ENCODE measurements at regions not wholly inside any gene's neighbourhood (a gene's known extent, or its start where the extent isn't known, plus 50 kb on each side); places are given as distances from the start of the nearest gene placed in this dataset.

DNA sequence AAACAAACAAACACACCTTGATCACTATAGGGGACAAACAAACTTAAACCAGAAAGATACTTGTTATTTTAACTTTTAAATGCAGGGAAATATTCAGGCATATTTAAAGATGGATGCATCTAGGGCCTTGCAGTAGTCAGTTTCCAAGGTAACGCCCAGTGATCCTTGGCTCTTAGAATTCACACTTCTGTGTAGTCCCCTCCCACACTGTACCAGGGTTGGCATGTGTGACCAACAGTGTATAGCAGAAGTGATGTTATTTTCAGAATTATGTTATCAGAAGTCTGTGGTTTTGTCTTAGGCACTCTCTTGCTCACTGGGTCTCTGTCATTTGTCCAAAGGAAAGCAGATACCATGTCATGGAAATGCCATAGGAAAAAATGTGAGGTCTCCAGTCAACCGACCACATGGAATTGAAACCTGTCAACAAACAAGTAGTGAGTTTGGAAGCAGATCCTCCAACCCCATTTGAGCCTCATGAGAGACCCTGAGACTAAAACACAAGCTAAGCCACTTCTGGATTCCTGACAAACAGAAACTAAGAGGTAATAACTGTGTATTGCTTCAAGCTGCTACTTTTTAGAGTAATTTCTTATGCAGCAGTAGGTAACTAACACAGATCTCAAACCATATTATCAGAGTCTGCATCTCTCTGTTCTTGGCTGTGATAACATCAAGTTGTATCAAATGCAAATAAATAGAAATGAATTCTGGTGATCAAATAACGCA lies 670.3 kb downstream of the KCTD8 start:
- Histone ChIP-seq H3K4me1 (no peaks in the 10 kb centered on the region), H3K27ac (no peak overlapping the region), H3K4me3 (no peak overlapping the region), H3K36me3 (replicated peaks in 1 of 2; ENCODE audit: insufficient read depth in 1 of 2, low read depth in 2 of 2) (no peaks in the 10 kb centered on the region), H3K9me3 (no peaks in the 10 kb centered on the region), H3K27me3 (no peaks in the 10 kb centered on the region)
- no peak for TF ChIP-seq POLR2A (IDR thresholded peaks at IDR 0.05)
- TF ChIP-seq, protein P1, sequence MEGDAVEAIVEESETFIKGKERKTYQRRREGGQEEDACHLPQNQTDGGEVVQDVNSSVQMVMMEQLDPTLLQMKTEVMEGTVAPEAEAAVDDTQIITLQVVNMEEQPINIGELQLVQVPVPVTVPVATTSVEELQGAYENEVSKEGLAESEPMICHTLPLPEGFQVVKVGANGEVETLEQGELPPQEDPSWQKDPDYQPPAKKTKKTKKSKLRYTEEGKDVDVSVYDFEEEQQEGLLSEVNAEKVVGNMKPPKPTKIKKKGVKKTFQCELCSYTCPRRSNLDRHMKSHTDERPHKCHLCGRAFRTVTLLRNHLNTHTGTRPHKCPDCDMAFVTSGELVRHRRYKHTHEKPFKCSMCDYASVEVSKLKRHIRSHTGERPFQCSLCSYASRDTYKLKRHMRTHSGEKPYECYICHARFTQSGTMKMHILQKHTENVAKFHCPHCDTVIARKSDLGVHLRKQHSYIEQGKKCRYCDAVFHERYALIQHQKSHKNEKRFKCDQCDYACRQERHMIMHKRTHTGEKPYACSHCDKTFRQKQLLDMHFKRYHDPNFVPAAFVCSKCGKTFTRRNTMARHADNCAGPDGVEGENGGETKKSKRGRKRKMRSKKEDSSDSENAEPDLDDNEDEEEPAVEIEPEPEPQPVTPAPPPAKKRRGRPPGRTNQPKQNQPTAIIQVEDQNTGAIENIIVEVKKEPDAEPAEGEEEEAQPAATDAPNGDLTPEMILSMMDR (IDR thresholded peaks at IDR 0.05), result no peak
- intact Hi-C loops (cut with DNase I), result no loop called here
- no peak for ATAC-seq
- no peak for DNase-seq
- WGBS, 2 donors, result 67 to 71% methylated on average over 3 of the region's 3 CpGs

DNA sequence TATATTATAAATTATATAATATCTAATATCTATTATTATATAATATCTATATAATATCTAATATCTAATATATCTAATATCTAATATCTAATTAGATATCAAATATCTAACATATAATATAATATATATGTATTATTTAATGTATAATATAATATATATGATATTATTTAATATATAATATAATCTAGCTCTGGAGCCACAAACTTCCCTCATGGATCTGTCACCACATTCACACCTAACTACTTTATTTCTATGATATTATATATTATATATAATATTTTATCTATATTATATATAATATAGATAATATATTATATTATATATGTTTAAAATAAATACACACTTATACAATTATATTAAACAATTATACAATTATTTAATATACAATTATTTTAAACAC lies 667.5 kb downstream of the KCTD8 start:
- no peak for TF ChIP-seq POLR2A (IDR thresholded peaks at IDR 0.05)
- TF ChIP-seq, protein P1 (IDR thresholded peaks at IDR 0.05), result no peak
- Histone ChIP-seq H3K4me3 (no peak overlapping the region), H3K9me3 (no peaks in the 10 kb centered on the region), H3K36me3 (replicated peaks in 1 of 2; ENCODE audit: insufficient read depth in 1 of 2, low read depth in 2 of 2) (no peaks in the 10 kb centered on the region), H3K4me1 (no peaks in the 10 kb centered on the region), H3K27ac (no peak overlapping the region), H3K27me3 (no peaks in the 10 kb centered on the region)
- DNase-seq (no peak), ATAC-seq (no peak)
- intact Hi-C loops (cut with DNase I), result no loop called here

DNA sequence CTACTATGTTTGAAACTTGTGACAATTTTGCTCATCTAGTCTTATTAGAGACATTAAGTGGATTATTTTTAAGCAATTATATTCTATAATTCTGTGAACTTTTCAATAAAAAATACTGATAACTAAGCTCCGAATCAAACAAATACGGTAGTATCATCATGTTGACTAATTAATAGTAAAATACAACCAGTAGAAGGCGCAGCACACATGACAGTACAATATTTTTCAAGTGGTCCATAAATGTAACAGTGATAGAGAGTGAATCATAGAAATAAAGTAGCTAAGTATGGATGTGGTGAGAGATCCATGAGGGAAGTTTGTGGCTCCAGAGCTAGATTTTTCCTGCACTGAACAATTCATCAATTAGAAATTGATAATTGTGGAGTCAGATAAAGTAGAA lies 666.2 kb downstream of the KCTD8 start:
- Histone ChIP-seq H3K27me3 (peaks cover 0 to 3% of the 10 kb centered on the region in 2 donors), H3K9me3 (no peaks in the 10 kb centered on the region), H3K4me3 (no peak overlapping the region), H3K27ac (no peak overlapping the region), H3K4me1 (no peaks in the 10 kb centered on the region), H3K36me3 (replicated peaks in 1 of 2; ENCODE audit: insufficient read depth in 1 of 2, low read depth in 2 of 2) (no peaks in the 10 kb centered on the region)
- TF ChIP-seq POLR2A (IDR thresholded peaks at IDR 0.05), result no peak
- TF ChIP-seq, protein P1 (IDR thresholded peaks at IDR 0.05), result no peak
- DNase-seq (no peak), ATAC-seq (no peak)
- intact Hi-C loops (cut with DNase I), result no loop called here
- WGBS, 2 donors, result 53 to 55% methylated on average over 3 of the region's 3 CpGs

DNA sequence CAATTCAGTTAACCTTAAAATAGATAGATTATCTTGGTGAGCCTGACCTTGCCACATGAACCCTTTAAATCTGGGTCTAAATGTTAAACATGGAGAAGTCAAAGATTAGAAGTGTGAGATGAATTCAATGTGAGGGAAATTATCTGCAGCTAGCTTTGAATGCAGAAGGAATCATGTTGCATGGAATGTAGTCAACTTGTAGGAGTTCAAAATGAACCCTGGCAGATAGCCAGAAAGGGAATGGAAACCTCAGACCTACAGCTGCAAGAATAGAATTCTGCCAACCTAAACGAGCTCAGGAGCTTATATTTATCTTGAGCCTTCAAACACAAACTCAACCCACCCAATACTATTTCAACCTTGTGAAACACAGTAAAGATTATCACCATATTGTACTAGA lies 632.5 kb downstream of the KCTD8 start:
- no peak for ATAC-seq
- 5 to 11% methylated on average over 1 of the region's 1 CpG for WGBS, 2 donors
- intact Hi-C loops (cut with DNase I), result no loop called here

More for the DNA sequence above, 632.5 kb downstream of the KCTD8 start:
- TF ChIP-seq, protein P1 (IDR thresholded peaks at IDR 0.05), result no peak
- no peak for TF ChIP-seq POLR2A (IDR thresholded peaks at IDR 0.05)
- no peak overlapping the region for H3K27ac ChIP-seq
- H3K4me1 ChIP-seq, result no peaks in the 10 kb centered on the region
- no peaks in the 10 kb centered on the region for H3K36me3 ChIP-seq (replicated peaks in 1 of 2; ENCODE audit: insufficient read depth in 1 of 2, low read depth in 2 of 2)
- no peaks in the 10 kb centered on the region for H3K9me3 ChIP-seq
- no peak for DNase-seq
- H3K4me3 ChIP-seq, result no peak overlapping the region
- H3K27me3 ChIP-seq, result no peaks in the 10 kb centered on the region

All from body of pancreas (tissue), 4 donors.